ENCODE measurements at regions not wholly inside any gene's neighbourhood (a gene's known extent, or its start where the extent isn't known, plus 50 kb on each side); places are given as distances from the start of the nearest gene placed in this dataset.

DNA sequence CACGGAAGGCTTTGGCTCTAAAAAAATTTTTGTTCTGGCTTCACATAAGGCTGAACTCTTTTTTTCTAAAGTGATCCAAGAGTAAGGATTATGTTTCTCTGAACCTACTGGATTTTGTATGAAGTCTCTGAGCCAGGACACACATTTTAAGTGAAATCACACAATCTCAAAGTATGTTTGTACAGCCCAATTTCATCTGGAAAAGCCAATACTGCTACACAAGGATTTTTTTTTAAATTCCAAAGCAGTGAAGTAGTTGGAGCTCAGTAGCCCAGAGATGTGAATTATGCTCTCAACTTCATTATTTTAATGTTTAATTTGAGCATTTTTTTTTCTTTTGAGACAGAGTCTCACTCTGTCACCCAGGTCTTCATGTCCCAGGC is 243.9 kb downstream of the FAM43A start:
- no peaks in the 10 kb centered on the region for H3K4me1 ChIP-seq (ENCODE audit: control insufficient read depth, insufficient read depth, low read length)
- no peak overlapping the region for H3K4me3 ChIP-seq (ENCODE audit: low read depth, low read length)
- no peak overlapping the region for H3K27ac ChIP-seq (ENCODE audit: extremely low read depth, low read depth, low read length)
- H3K9me3 ChIP-seq (ENCODE audit: control insufficient read depth, insufficient read depth, low read depth, low read length): no peaks in the 10 kb centered on the region
- no peak for TF ChIP-seq ZFP69B (tag by site-specific recombination; IDR thresholded peaks at IDR 0.05)
- TF ChIP-seq ZNF19 (tag by site-specific recombination; IDR thresholded peaks at IDR 0.05; ENCODE audit: low read depth): no peak
- TF ChIP-seq, protein P1, sequence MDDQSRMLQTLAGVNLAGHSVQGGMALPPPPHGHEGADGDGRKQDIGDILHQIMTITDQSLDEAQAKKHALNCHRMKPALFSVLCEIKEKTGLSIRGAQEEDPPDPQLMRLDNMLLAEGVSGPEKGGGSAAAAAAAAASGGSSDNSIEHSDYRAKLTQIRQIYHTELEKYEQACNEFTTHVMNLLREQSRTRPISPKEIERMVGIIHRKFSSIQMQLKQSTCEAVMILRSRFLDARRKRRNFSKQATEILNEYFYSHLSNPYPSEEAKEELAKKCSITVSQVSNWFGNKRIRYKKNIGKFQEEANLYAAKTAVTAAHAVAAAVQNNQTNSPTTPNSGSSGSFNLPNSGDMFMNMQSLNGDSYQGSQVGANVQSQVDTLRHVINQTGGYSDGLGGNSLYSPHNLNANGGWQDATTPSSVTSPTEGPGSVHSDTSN (CRISPR knock-in tag; IDR thresholded peaks at IDR 0.05): no peak
- TF ChIP-seq SP7 (tag by site-specific recombination; IDR thresholded peaks at IDR 0.05): no peak
- no peak for TF ChIP-seq ZNF366 (tag by site-specific recombination; conservative IDR thresholded peaks at IDR 0.05)
- TF ChIP-seq ZNF24 (tag by site-specific recombination; IDR thresholded peaks at IDR 0.05): no peak
- TF ChIP-seq ZNF175 (tag by site-specific recombination; IDR thresholded peaks at IDR 0.05): no peak
- TF ChIP-seq, protein P2, sequence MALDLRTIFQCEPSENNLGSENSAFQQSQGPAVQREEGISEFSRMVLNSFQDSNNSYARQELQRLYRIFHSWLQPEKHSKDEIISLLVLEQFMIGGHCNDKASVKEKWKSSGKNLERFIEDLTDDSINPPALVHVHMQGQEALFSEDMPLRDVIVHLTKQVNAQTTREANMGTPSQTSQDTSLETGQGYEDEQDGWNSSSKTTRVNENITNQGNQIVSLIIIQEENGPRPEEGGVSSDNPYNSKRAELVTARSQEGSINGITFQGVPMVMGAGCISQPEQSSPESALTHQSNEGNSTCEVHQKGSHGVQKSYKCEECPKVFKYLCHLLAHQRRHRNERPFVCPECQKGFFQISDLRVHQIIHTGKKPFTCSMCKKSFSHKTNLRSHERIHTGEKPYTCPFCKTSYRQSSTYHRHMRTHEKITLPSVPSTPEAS (tag by site-specific recombination; IDR thresholded peaks at IDR 0.05): no peak
- TF ChIP-seq ZNF776 (tag by site-specific recombination; IDR thresholded peaks at IDR 0.05; ENCODE audit: borderline replicate concordance): no peak
- TF ChIP-seq ZNF133 (tag by site-specific recombination; IDR thresholded peaks at IDR 0.05): no peak
- TF ChIP-seq ZXDB (tag by site-specific recombination; IDR thresholded peaks at IDR 0.05): no peak
- TF ChIP-seq ZSCAN23 (tag by site-specific recombination; IDR thresholded peaks at IDR 0.05): no peak
- TF ChIP-seq ZNF184 (tag by site-specific recombination; IDR thresholded peaks at IDR 0.05): no peak
- TF ChIP-seq, protein P3, sequence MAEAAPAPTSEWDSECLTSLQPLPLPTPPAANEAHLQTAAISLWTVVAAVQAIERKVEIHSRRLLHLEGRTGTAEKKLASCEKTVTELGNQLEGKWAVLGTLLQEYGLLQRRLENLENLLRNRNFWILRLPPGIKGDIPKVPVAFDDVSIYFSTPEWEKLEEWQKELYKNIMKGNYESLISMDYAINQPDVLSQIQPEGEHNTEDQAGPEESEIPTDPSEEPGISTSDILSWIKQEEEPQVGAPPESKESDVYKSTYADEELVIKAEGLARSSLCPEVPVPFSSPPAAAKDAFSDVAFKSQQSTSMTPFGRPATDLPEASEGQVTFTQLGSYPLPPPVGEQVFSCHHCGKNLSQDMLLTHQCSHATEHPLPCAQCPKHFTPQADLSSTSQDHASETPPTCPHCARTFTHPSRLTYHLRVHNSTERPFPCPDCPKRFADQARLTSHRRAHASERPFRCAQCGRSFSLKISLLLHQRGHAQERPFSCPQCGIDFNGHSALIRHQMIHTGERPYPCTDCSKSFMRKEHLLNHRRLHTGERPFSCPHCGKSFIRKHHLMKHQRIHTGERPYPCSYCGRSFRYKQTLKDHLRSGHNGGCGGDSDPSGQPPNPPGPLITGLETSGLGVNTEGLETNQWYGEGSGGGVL (tag by site-specific recombination; IDR thresholded peaks at IDR 0.05): no peak
- no peak for TF ChIP-seq ZNF341 (tag by site-specific recombination; IDR thresholded peaks at IDR 0.05; ENCODE audit: low read depth)
- H3K36me3 ChIP-seq (ENCODE audit: control insufficient read depth in 2 of 2, insufficient read depth in 1 of 2, low read length in 2 of 2): no peaks in the 10 kb centered on the region
- ChIA-PET CTCF (interaction anchor here (0.6 kb wide), 1 partner anchor 596 kb away, joined by 5 read pairs; no protein-coding TSS in a partner anchor), POLR2A (no interaction called here)

DNA sequence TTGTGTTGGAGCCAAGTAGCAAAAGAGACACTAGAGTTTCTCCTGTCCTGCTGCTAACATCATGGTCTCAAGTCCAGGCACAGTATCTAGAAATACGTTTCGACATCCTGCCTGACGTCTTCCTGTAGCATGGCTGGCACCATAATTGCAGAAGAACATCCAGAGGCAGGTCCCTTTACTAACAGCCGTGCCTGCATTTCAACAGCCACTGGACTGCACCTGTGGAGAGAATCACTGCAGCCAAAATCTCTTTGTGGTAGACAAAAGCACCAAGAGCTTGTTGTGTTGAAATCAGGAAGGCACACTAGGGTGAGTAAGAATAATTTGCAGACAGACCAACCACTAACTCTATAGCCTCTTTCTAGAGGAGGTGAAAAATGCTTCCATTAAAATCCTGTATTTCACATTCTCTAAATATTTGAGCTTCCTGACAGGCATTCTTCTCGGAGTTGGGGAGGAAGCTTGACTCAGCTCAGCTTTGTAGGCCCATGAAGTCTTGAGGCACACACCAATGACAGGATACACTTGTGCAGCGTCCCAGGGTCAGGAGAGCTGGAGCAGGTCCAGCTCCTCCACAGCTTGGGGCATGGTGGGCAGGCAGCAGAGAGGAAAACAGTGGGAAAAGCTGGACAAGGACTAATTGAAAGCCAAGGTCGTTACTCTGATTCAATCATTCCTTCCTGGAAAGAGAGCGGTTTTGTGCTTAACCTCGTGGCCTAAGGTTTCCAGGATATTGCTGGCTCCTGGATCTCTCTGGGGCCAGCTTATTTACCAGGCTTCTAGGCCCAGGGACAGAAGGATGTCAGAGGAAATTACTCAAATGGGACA is 244.9 kb downstream of the FAM43A start:
- Histone ChIP-seq H3K27ac (ENCODE audit: extremely low read depth, low read depth, low read length) (no peak overlapping the region), H3K4me1 (ENCODE audit: control insufficient read depth, insufficient read depth, low read length) (no peaks in the 10 kb centered on the region), H3K9me3 (ENCODE audit: control insufficient read depth, insufficient read depth, low read depth, low read length) (no peaks in the 10 kb centered on the region), H3K36me3 (ENCODE audit: control insufficient read depth in 2 of 2, insufficient read depth in 1 of 2, low read length in 2 of 2) (no peaks in the 10 kb centered on the region), H3K4me3 (ENCODE audit: low read depth, low read length) (no peak overlapping the region)
- CTCF ChIA-PET: interaction anchor here (0.6 kb wide), 2 partner anchors 16 to 336 kb away, joined by 3 read pairs; no protein-coding TSS in a partner anchor
- TF ChIP-seq ZNF658 (tag by site-specific recombination; IDR thresholded peaks at IDR 0.05): no peak
- no peak for TF ChIP-seq ZNF302 (tag by site-specific recombination; IDR thresholded peaks at IDR 0.05; ENCODE audit: low read depth)
- TF ChIP-seq ZNF837 (tag by site-specific recombination; IDR thresholded peaks at IDR 0.05): no peak
- no peak for TF ChIP-seq ZNF514 (tag by site-specific recombination; IDR thresholded peaks at IDR 0.05)
- TF ChIP-seq ZSCAN30 (tag by site-specific recombination; IDR thresholded peaks at IDR 0.05): no peak
- TF ChIP-seq KLF8 (tag by site-specific recombination; IDR thresholded peaks at IDR 0.05): no peak
- TF ChIP-seq, protein P4, sequence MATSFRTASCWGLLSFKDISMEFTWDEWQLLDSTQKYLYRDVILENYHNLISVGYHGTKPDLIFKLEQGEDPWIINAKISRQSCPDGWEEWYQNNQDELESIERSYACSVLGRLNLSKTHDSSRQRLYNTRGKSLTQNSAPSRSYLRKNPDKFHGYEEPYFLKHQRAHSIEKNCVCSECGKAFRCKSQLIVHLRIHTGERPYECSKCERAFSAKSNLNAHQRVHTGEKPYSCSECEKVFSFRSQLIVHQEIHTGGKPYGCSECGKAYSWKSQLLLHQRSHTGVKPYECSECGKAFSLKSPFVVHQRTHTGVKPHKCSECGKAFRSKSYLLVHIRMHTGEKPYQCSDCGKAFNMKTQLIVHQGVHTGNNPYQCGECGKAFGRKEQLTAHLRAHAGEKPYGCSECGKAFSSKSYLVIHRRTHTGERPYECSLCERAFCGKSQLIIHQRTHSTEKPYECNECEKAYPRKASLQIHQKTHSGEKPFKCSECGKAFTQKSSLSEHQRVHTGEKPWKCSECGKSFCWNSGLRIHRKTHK (tag by site-specific recombination; IDR thresholded peaks at IDR 0.05): no peak
- no peak for TF ChIP-seq ZNF341 (tag by site-specific recombination; IDR thresholded peaks at IDR 0.05; ENCODE audit: low read depth)
- POLR2A ChIA-PET: no interaction called here
